Neural progenitor cell (in vitro differentiated cells): ENCODE measurements at regions not wholly inside any gene's neighbourhood (a gene's known extent, or its start where the extent isn't known, plus 50 kb on each side); places are given as distances from the start of the nearest gene placed in this dataset.

Experiments
- DNase-seq: peaks from one replicate; pipeline ENCODE4 v3.0.0-alpha.2; 2016; ENCODE audit warnings: low spot score
- H2AFZ ChIP-seq: fragments of 200-600 bp; sonication (generic); replicated peaks from 2 replicates; pipeline ENCODE4 v1.6.1; 2016; ENCODE audit warnings: antibody characterized with exemption
- H3F3A ChIP-seq: fragments of 200-600 bp; sonication (generic); 2 replicates; pipeline ENCODE4 v1.6.1; 2016; ENCODE audit warnings: antibody characterized with exemption, low read depth
- H3K27ac ChIP-seq: fragments of 200-600 bp; sonication (generic); 2 replicates; pipeline ENCODE4 v1.5.1; 2016; ENCODE audit warnings: mild to moderate bottlenecking
- H3K27me3 ChIP-seq: fragments of 200-600 bp; sonication (generic); 2 replicates; pipeline ENCODE4 v1.6.1; 2016; ENCODE audit warnings: mild to moderate bottlenecking, moderate library complexity
- H3K36me3 ChIP-seq: fragments of 200-600 bp; sonication (generic); 2 replicates; pipeline ENCODE4 v1.5.1; 2016
- H3K4me1 ChIP-seq: fragments of 200-600 bp; sonication (generic); 2 replicates; pipeline ENCODE4 v1.6.1; 2016; ENCODE audit warnings: mixed run types
- H3K4me2 ChIP-seq: fragments of 200-600 bp; sonication (generic); 2 replicates; pipeline ENCODE4 v1.6.1; 2016
- H3K4me3 ChIP-seq: fragments of 200-600 bp; sonication (generic); 2 replicates; pipeline ENCODE4 v1.5.1; 2016
- H3K79me2 ChIP-seq: fragments of 200-600 bp; sonication (generic); 2 replicates; pipeline ENCODE4 v1.6.1; 2016; ENCODE audit warnings: low read depth
- H3K9ac ChIP-seq: fragments of 200-600 bp; sonication (generic); 2 replicates; pipeline ENCODE4 v1.6.1; 2016
- H3K9me3 ChIP-seq: fragments of 200-600 bp; sonication (generic); 2 replicates; pipeline ENCODE4 v1.5.1; 2016; ENCODE audit warnings: low read depth
- H4K20me1 ChIP-seq: fragments of 200-600 bp; sonication (generic); 2 replicates; pipeline ENCODE4 v1.6.1; 2016; ENCODE audit warnings: low read depth
- H3K27ac Mint-ChIP-seq: 3 replicates; pipeline ENCODE4 v1.8.0; 2021; ENCODE audit warnings: mixed read lengths
- H3K27me3 Mint-ChIP-seq: 2 replicates; pipeline ENCODE4 v1.8.0; 2022; ENCODE audit warnings: low read depth, mild to moderate bottlenecking, inconsistent platforms, moderate library complexity, mixed read lengths; ENCODE audit not compliant: insufficient read depth
- H3K36me3 Mint-ChIP-seq: 3 replicates; pipeline ENCODE4 v1.8.0; 2021; ENCODE audit warnings: mixed read lengths
- H3K4me1 Mint-ChIP-seq: 3 replicates; pipeline ENCODE4 v1.8.0; 2021; ENCODE audit warnings: mixed read lengths
- H3K4me3 Mint-ChIP-seq: 3 replicates; pipeline ENCODE4 v1.8.0; 2021; ENCODE audit warnings: mild to moderate bottlenecking, moderate library complexity, mixed read lengths
- H3K9me3 Mint-ChIP-seq: 3 replicates; pipeline ENCODE4 v1.8.0; 2020; ENCODE audit warnings: mixed read lengths
- CTCF ChIP-seq: fragments of 200-600 bp; sonication (generic); IDR thresholded peaks from 2 replicates; pipeline ENCODE4 v1.5.1; 2017; ENCODE audit warnings: antibody characterized with exemption, mild to moderate bottlenecking
- EZH2 ChIP-seq: fragments of 200-600 bp; sonication (generic); IDR thresholded peaks from 2 replicates; pipeline ENCODE4 v1.6.1; 2017; ENCODE audit warnings: antibody characterized with exemption, mild to moderate bottlenecking, moderate library complexity
- EZH2phosphoT487 ChIP-seq: fragments of 200-600 bp; sonication (generic); IDR thresholded peaks from 2 replicates; pipeline ENCODE4 v1.6.1; 2017; ENCODE audit warnings: antibody characterized with exemption

DNA sequence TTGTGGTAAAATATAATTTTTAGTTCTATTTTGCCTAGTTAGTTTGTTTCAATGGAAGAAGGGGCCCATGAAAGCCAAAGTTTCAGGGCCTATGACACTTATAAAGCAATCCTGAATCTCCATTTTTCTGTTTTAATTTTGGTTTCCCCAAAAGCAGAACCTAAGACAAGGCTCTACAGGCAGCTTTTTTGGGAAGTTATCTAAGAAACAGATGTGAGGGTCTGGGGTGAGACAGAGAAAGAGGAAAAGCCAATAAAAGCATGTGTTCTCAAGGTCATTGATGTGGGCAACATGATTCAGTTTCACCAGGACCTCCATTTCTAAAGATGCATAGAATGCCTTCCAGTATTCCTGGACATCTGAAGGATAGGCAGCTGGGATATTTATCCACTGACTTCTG, 598.5 kb downstream of the PDCD6IP start:
- H4K20me1 ChIP-seq = no peaks in the 10 kb centered on the region
- no peak for TF ChIP-seq CTCF
- no peak for TF ChIP-seq EZH2
- TF ChIP-seq EZH2phosphoT487 = no peak
- H3K9me3 ChIP-seq = no peaks in the 10 kb centered on the region
- H3K9ac ChIP-seq = no peak overlapping the region
- no peak overlapping the region for H2AFZ ChIP-seq
- H3K9me3 Mint-ChIP-seq = peaks cover 16% of the 10 kb centered on the region
- H3K4me1 Mint-ChIP-seq = no peaks in the 10 kb centered on the region
- H3K4me1 ChIP-seq = no peaks in the 10 kb centered on the region
- H3K27me3 Mint-ChIP-seq = peaks cover 4% of the 10 kb centered on the region
- no peaks in the 10 kb centered on the region for H3K36me3 Mint-ChIP-seq
- no peak for DNase-seq
- no peaks in the 10 kb centered on the region for H3K36me3 ChIP-seq
- no peak overlapping the region for H3K4me3 ChIP-seq
- no peak overlapping the region for H3K4me3 Mint-ChIP-seq
- no peak overlapping the region for H3K27ac ChIP-seq
- H3K27me3 ChIP-seq = no peaks in the 10 kb centered on the region
- H3K4me2 ChIP-seq = no peak overlapping the region
- H3F3A ChIP-seq = no peaks in the 10 kb centered on the region
- no peaks in the 10 kb centered on the region for H3K79me2 ChIP-seq
- no peak overlapping the region for H3K27ac Mint-ChIP-seq

DNA sequence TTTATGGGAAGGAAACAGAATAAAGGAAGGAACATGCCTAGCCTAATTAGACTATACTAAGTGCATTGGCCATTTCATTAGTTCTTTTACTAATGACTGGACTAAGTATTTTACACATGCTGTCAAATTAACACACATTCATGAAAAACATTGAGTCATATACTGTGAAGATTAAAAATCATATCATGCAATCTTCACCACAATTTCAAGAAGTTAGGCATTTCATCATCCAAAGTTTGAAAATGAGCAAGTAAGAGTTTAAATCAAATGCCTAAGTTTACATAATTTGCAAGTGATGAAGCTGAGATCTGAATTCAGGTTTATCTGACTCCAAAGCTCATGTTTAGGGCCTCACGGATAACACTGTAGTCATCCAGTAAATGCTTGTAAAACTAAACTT, 601.0 kb downstream of the PDCD6IP start:
- Histone ChIP-seq H3K36me3 (no peaks in the 10 kb centered on the region), H3K9me3 (no peaks in the 10 kb centered on the region), H3K9ac (no peak overlapping the region), H3K27ac (no peak overlapping the region), H3F3A (no peaks in the 10 kb centered on the region), H3K4me1 (no peaks in the 10 kb centered on the region), H3K4me3 (no peak overlapping the region), H2AFZ (no peak overlapping the region), H4K20me1 (no peaks in the 10 kb centered on the region), H3K4me2 (no peak overlapping the region), H3K27me3 (no peaks in the 10 kb centered on the region), H3K79me2 (no peaks in the 10 kb centered on the region)
- peaks cover 4% of the 10 kb centered on the region for H3K9me3 Mint-ChIP-seq
- H3K27ac Mint-ChIP-seq = no peak overlapping the region
- H3K36me3 Mint-ChIP-seq = no peaks in the 10 kb centered on the region
- H3K27me3 Mint-ChIP-seq = peaks cover 5% of the 10 kb centered on the region
- no peak overlapping the region for H3K4me3 Mint-ChIP-seq
- no peak for DNase-seq
- no peak for TF ChIP-seq EZH2phosphoT487
- TF ChIP-seq EZH2 = no peak
- no peak for TF ChIP-seq CTCF
- H3K4me1 Mint-ChIP-seq = no peaks in the 10 kb centered on the region

- Histone ChIP-seq H3F3A (no peaks in the 10 kb centered on the region), H3K4me3 (no peak overlapping the region), H3K4me1 (no peaks in the 10 kb centered on the region), H3K27me3 (no peaks in the 10 kb centered on the region), H3K36me3 (no peaks in the 10 kb centered on the region), H3K79me2 (no peaks in the 10 kb centered on the region), H3K27ac (no peak overlapping the region), H2AFZ (no peak overlapping the region), H3K9ac (no peak overlapping the region), H4K20me1 (no peaks in the 10 kb centered on the region), H3K4me2 (no peak overlapping the region), H3K9me3 (no peaks in the 10 kb centered on the region)
- H3K36me3 Mint-ChIP-seq = no peaks in the 10 kb centered on the region
- no peak for TF ChIP-seq EZH2
- TF ChIP-seq EZH2phosphoT487 = no peak
- TF ChIP-seq CTCF = no peak
- no peaks in the 10 kb centered on the region for H3K9me3 Mint-ChIP-seq
- H3K27ac Mint-ChIP-seq = no peak overlapping the region
- H3K4me3 Mint-ChIP-seq = no peak overlapping the region
- DNase-seq = no peak
- peaks cover 4% of the 10 kb centered on the region for H3K27me3 Mint-ChIP-seq
- no peaks in the 10 kb centered on the region for H3K4me1 Mint-ChIP-seq
Measured at GRCh38 chr3:34405159-34405558, 606.7 kb downstream of the PDCD6IP start.

DNA sequence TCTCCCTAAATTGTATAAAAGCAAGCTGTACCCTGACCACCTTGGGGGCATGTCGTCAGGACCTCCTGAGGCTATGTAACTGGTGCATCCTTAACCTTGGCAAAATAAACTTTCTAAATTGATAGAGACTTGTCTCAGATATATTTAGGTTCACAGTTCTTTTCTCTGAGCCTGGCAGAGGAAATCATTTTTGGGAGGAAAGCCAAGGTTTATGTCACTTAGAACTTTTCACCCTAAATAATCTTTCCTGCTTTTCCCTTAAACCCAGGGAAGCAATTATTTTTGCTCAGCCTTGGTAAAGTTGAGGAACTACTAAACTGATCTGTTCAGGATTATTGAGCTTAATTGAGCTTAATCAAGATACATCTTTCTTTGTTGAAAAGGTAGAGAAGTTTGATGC, 608.9 kb downstream of the PDCD6IP start:
- no peak overlapping the region for H3K4me2 ChIP-seq
- H3K36me3 ChIP-seq = no peaks in the 10 kb centered on the region
- H3K27ac ChIP-seq = no peak overlapping the region
- TF ChIP-seq EZH2 = no peak
- Mint-ChIP-seq H3K9me3 (no peaks in the 10 kb centered on the region), H3K27ac (no peak overlapping the region), H3K27me3 (peaks cover 4% of the 10 kb centered on the region), H3K4me1 (no peaks in the 10 kb centered on the region), H3K36me3 (no peaks in the 10 kb centered on the region), H3K4me3 (no peak overlapping the region)
- H3K9me3 ChIP-seq = no peaks in the 10 kb centered on the region
- H4K20me1 ChIP-seq = no peaks in the 10 kb centered on the region
- no peak for DNase-seq
- H3K27me3 ChIP-seq = no peaks in the 10 kb centered on the region
- no peak overlapping the region for H2AFZ ChIP-seq
- H3K9ac ChIP-seq = no peak overlapping the region
- no peaks in the 10 kb centered on the region for H3F3A ChIP-seq
- H3K4me3 ChIP-seq = no peak overlapping the region
- H3K79me2 ChIP-seq = no peaks in the 10 kb centered on the region
- H3K4me1 ChIP-seq = no peaks in the 10 kb centered on the region
